PC-9 (cell line): ENCODE measurements at regions not wholly inside any gene's neighbourhood (a gene's known extent, or its start where the extent isn't known, plus 50 kb on each side); places are given as distances from the start of the nearest gene placed in this dataset.

Experiments used
- BruUV-seq: library from RNA; stranded (reverse); fragments of 400-500 nt; replicated peaks from 2 replicates; lab custom pipeline; 2021; lab: Mats Ljungman, UMichigan
- CTCF ChIA-PET: fragments of 300-600 bp; sonication (Branson Sonifier 250); formaldehyde crosslinking; loops from one replicate; lab custom pipeline; 2022; ENCODE audit warnings: antibody characterized with exemption; lab: Charles Lee
- POLR2A ChIA-PET: fragments of 300-600 bp; sonication (Branson Sonifier 250); formaldehyde crosslinking; loops from one replicate; lab custom pipeline; 2022; ENCODE audit warnings: antibody characterized with exemption; ENCODE audit not compliant: unreplicated experiment; lab: Charles Lee
- DNase-seq, 2 experiments: peaks; one replicate each; pipeline versions ENCODE4 v3.0.0 to v3.0.0-alpha.2; 2015 to 2022; ENCODE audit warnings: mixed read lengths in 1 of 2
- H2AFZ ChIP-seq: fragments of 200-600 bp; sonication (generic); 2 replicates; pipeline ENCODE4 v1.8.1; 2017; ENCODE audit warnings: antibody characterized with exemption
- H3F3A ChIP-seq: fragments of 200-600 bp; sonication (generic); 2 replicates; pipeline ENCODE4 v1.8.1; 2017; ENCODE audit warnings: antibody characterized with exemption, mild to moderate bottlenecking, low read depth; ENCODE audit not compliant: insufficient read depth
- H3K27ac ChIP-seq: fragments of 200-600 bp; sonication (generic); 2 replicates; pipeline ENCODE4 v1.6.1; 2016; ENCODE audit warnings: mixed run types
- H3K27me3 ChIP-seq: fragments of 200-600 bp; sonication (generic); 2 replicates; pipeline ENCODE4 v1.6.1; 2016; ENCODE audit warnings: low read depth, mixed run types; ENCODE audit not compliant: insufficient read depth
- H3K36me3 ChIP-seq: fragments of 200-600 bp; sonication (generic); 2 replicates; pipeline ENCODE4 v1.6.1; 2016; ENCODE audit warnings: low read depth, mixed run types
- H3K4me1 ChIP-seq: fragments of 200-600 bp; sonication (generic); replicated peaks from 2 replicates; pipeline ENCODE4 v1.6.1; 2016; ENCODE audit warnings: mixed run types; ENCODE audit not compliant: insufficient read depth
- H3K4me2 ChIP-seq: fragments of 200-600 bp; sonication (generic); 2 replicates; pipeline ENCODE4 v1.6.1; 2017; ENCODE audit warnings: mixed run types
- H3K4me3 ChIP-seq: fragments of 200-600 bp; sonication (generic); 2 replicates; pipeline ENCODE4 v1.6.1; 2016; ENCODE audit warnings: mixed run types
- H3K79me2 ChIP-seq: fragments of 200-600 bp; sonication (generic); 2 replicates; pipeline ENCODE4 v1.6.1; 2017; ENCODE audit warnings: low read depth, mixed run types
- H3K9me2 ChIP-seq: fragments of 200-600 bp; sonication (generic); 2 replicates; pipeline ENCODE4 v1.8.1; 2017; ENCODE audit warnings: mild to moderate bottlenecking; ENCODE audit not compliant: insufficient read depth
- H3K9me3 ChIP-seq: fragments of 200-600 bp; sonication (generic); 2 replicates; pipeline ENCODE4 v1.8.1; 2016; ENCODE audit warnings: low read depth; ENCODE audit not compliant: insufficient read depth
- H4K20me1 ChIP-seq: fragments of 200-600 bp; sonication (generic); 2 replicates; pipeline ENCODE4 v1.8.1; 2017; ENCODE audit not compliant: insufficient read depth
- CTCF ChIP-seq: fragments of 200-600 bp; sonication (generic); conservative IDR thresholded peaks from 2 replicates; pipeline ENCODE4 v1.6.1; 2017; ENCODE audit warnings: mixed run types, antibody characterized with exemption, mild to moderate bottlenecking, moderate library complexity
- EZH2 ChIP-seq: fragments of 200-600 bp; sonication (generic); IDR thresholded peaks from 2 replicates; pipeline ENCODE4 v1.8.0; 2017; ENCODE audit warnings: antibody characterized with exemption, low read depth
- intact Hi-C: fragments of 100-400 bp; cut with micrococcal nuclease; formaldehyde crosslinking; loops from one replicate; pipeline ENCODE4 v1.10.0; 2022; ENCODE audit not compliant: unreplicated experiment

DNA sequence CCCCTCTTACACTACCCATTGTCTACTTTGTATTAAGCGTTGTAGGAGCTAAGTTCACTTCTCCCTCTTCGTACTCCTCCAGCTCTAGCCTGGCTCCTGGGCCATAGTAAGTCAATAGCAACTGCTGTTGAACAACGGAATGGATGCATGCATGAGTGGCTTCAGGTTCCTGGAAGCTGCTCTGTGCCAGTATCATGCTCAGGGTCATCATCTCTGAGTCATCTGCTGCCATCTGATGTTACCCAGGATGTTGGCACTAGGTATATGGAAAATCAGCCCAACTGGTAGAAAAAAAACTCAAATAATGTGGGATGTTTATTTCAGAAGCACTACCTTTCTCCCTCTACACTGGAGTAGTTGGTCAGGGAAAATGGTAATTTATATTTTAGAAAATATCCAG lies 536.8 kb downstream of the NPIPA7 start:
- H4K20me1 ChIP-seq: no peaks in the 10 kb centered on the region
- no TSS peak for BruUV-seq
- TF ChIP-seq CTCF: no peak
- TF ChIP-seq EZH2: no peak
- no peaks in the 10 kb centered on the region for H3K36me3 ChIP-seq
- H3K79me2 ChIP-seq: no peaks in the 10 kb centered on the region
- no peaks in the 10 kb centered on the region for H3K4me1 ChIP-seq
- H3K9me3 ChIP-seq: no peaks in the 10 kb centered on the region
- peaks cover 10% of the 10 kb centered on the region for H3K27me3 ChIP-seq
- H3K27ac ChIP-seq: no peak overlapping the region
- H3F3A ChIP-seq: no peaks in the 10 kb centered on the region
- no peak for DNase-seq
- CTCF ChIA-PET: no interaction called here
- intact Hi-C loops: no loop called here
- no peak overlapping the region for H3K4me2 ChIP-seq
- POLR2A ChIA-PET: no interaction called here
- no peak overlapping the region for H2AFZ ChIP-seq
- H3K4me3 ChIP-seq: no peak overlapping the region
- H3K9me2 ChIP-seq: no peaks in the 10 kb centered on the region

GRCh38 chr16:16917191-16917785 lies 538.3 kb downstream of the NPIPA7 start:
- no peak for DNase-seq
- no TSS peak for BruUV-seq
- H3K4me1 ChIP-seq: no peaks in the 10 kb centered on the region
- H3K27me3 ChIP-seq: peaks cover 10% of the 10 kb centered on the region
- intact Hi-C loops: no loop called here
- no peak overlapping the region for H3K4me3 ChIP-seq
- H3K27ac ChIP-seq: no peak overlapping the region
- no peaks in the 10 kb centered on the region for H3K36me3 ChIP-seq
- no peaks in the 10 kb centered on the region for H3K79me2 ChIP-seq
- no peaks in the 10 kb centered on the region for H3F3A ChIP-seq
- ChIA-PET POLR2A (interaction anchor here (0.7 kb wide), 1 partner anchor 1068 kb away, joined by 5 read pairs; no protein-coding TSS in a partner anchor), CTCF (no interaction called here)
- no peak overlapping the region for H2AFZ ChIP-seq
- H3K9me3 ChIP-seq: no peaks in the 10 kb centered on the region
- no peaks in the 10 kb centered on the region for H3K9me2 ChIP-seq
- H4K20me1 ChIP-seq: no peaks in the 10 kb centered on the region
- TF ChIP-seq CTCF (no peak), EZH2 (no peak)
- H3K4me2 ChIP-seq: no peak overlapping the region

DNA sequence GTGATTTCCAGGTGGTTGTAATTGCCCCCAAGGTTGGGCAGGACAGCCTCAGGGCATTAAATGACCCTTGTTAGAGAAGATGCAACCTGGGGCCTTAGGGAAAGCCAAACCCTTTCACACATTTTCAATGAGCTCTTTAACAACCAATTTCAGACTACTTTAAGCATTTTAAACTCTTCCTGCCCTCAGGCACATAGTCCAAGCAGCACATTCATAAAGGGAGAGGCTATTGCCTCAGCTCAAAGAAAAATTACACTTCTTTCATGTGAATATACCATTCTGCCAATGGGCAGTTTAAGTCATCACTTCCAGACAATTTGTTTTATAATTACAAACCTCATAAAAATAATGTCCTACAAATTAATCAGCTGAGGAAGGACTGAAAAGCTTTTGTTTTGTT lies 544.5 kb downstream of the NPIPA7 start:
- peaks cover under 1% of the 10 kb centered on the region; the same call in 1 of the 2 replicates for H3K27me3 ChIP-seq
- no peaks in the 10 kb centered on the region for H3K9me3 ChIP-seq
- DNase-seq: no peak
- no peak overlapping the region for H3K27ac ChIP-seq
- no peak overlapping the region for H2AFZ ChIP-seq
- no peaks in the 10 kb centered on the region for H3K4me1 ChIP-seq
- H3K4me3 ChIP-seq: no peak overlapping the region
- H4K20me1 ChIP-seq: no peaks in the 10 kb centered on the region
- no peak overlapping the region for H3K4me2 ChIP-seq
- H3K79me2 ChIP-seq: no peaks in the 10 kb centered on the region
- intact Hi-C loops: no loop called here
- H3K9me2 ChIP-seq: no peaks in the 10 kb centered on the region
- no TSS peak for BruUV-seq
- CTCF ChIA-PET: no interaction called here
- no peaks in the 10 kb centered on the region for H3K36me3 ChIP-seq
- TF ChIP-seq CTCF (no peak), EZH2 (no peak)
- POLR2A ChIA-PET: no interaction called here
- no peaks in the 10 kb centered on the region for H3F3A ChIP-seq
